Lung (tissue), 11 donors: ENCODE measurements at regions not wholly inside any gene's neighbourhood (a gene's known extent, or its start where the extent isn't known, plus 50 kb on each side); places are given as distances from the start of the nearest gene placed in this dataset.
A peak's percentile ranks its signal among the peaks of the same experiment; 100 is the strongest.

Source experiments
- ATAC-seq: fragments of 200-7000 bp; cut with Tn5 transposase; one replicate; pipeline ENCODE4 v1.9.1; 2020; ENCODE audit warnings: moderate number of reproducible peaks; ENCODE audit not compliant: insufficient read depth, low FRiP score
- DNase-seq, 3 donors: peaks; one replicate each; pipeline ENCODE4 v3.0.0-alpha.2; 2013 to 2017
- H3K27ac ChIP-seq, 2 donors: one replicate each; pipeline ENCODE4 v1.5.1; 2013; ENCODE audit warnings: mild to moderate bottlenecking in 2 of 2, moderate library complexity in 2 of 2, control low read depth in 1 of 2, inconsistent platforms in 1 of 2, low read depth in 1 of 2, low read length in 1 of 2
- H3K27me3 ChIP-seq, 3 donors: one replicate each; pipeline ENCODE4 v1.5.1; 2013; ENCODE audit warnings: low read length in 2 of 3; ENCODE audit not compliant: control insufficient read depth in 3 of 3, insufficient read depth in 3 of 3
- H3K36me3 ChIP-seq, 4 donors: one replicate each; pipeline ENCODE4 v1.5.1; 2013; ENCODE audit warnings: low read length in 4 of 4, mild to moderate bottlenecking in 1 of 4, moderate library complexity in 1 of 4; ENCODE audit not compliant: control insufficient read depth in 4 of 4, insufficient read depth in 4 of 4
- H3K4me1 ChIP-seq, 5 donors: one replicate each; pipeline ENCODE4 v1.5.1; 2013; ENCODE audit warnings: low read length in 5 of 5, mild to moderate bottlenecking in 2 of 5, moderate library complexity in 1 of 5; ENCODE audit not compliant: control insufficient read depth in 5 of 5, insufficient read depth in 5 of 5
- H3K4me3 ChIP-seq: one replicate; pipeline ENCODE4 v1.5.1; 2013; ENCODE audit warnings: mild to moderate bottlenecking, control low read depth, moderate library complexity
- H3K9ac ChIP-seq, 2 donors: one replicate each; pipeline ENCODE4 v1.5.1; 2013; ENCODE audit warnings: low read length in 2 of 2, control low read depth in 1 of 2; ENCODE audit not compliant: insufficient read depth in 1 of 2
- H3K9me3 ChIP-seq, 4 donors: one replicate each; pipeline ENCODE4 v1.5.1; 2013; ENCODE audit warnings: low read length in 3 of 4, mild to moderate bottlenecking in 1 of 4, moderate library complexity in 1 of 4; ENCODE audit not compliant: control insufficient read depth in 4 of 4, insufficient read depth in 3 of 4
- WGBS, 2 donors: extraction: QIAGEN DNeasy Blood & Tissue Kit; methylation state at CpG; one replicate each; pipeline ENCODE4 v1.1.7; 2013; 5-methylcytosine and 5-hydroxymethylcytosine counted together
- TF ChIP-seq, protein P1 (sequence below): IDR thresholded peaks from 2 replicates; pipeline ENCODE4 v1.5.1; 2012; ENCODE audit warnings: mild to moderate bottlenecking; ENCODE audit errors: control extremely low read depth, extremely low read depth
- donor health status: control.
- donor health status: control.
- donor health status: Bipolar disorder and iron deficiency.
- donor health status: healthy.
- donor health status: DM: yes; HTN: yes; CAD: no.

DNA sequence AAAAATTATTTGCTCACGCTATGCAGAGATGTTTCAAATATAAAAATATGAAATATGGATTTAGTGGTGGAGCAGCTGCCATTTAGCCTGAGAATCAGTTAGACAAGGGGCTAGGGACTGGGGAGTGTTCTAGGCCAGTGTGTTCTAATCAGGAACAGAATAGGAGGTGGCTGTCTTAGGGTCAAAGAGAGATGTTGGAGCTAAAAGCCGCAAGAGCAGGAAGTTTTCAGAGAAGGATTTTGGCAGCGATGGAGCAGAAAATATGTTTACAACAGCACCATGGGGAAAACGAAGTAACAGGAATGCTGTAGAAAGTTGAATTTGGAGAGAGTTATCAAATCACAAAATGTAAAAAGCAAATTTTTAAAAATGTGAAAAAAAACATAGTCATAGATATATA is 314.0 kb upstream of the SEMA3A start:
- WGBS, 2 donors = 73 to 82% methylated on average over 4 of the region's 4 CpGs
- H3K27ac ChIP-seq = no peak overlapping the region
- H3K4me1 ChIP-seq = no peaks in the 10 kb centered on the region
- H3K9ac ChIP-seq = no peak overlapping the region
- TF ChIP-seq, protein P1, sequence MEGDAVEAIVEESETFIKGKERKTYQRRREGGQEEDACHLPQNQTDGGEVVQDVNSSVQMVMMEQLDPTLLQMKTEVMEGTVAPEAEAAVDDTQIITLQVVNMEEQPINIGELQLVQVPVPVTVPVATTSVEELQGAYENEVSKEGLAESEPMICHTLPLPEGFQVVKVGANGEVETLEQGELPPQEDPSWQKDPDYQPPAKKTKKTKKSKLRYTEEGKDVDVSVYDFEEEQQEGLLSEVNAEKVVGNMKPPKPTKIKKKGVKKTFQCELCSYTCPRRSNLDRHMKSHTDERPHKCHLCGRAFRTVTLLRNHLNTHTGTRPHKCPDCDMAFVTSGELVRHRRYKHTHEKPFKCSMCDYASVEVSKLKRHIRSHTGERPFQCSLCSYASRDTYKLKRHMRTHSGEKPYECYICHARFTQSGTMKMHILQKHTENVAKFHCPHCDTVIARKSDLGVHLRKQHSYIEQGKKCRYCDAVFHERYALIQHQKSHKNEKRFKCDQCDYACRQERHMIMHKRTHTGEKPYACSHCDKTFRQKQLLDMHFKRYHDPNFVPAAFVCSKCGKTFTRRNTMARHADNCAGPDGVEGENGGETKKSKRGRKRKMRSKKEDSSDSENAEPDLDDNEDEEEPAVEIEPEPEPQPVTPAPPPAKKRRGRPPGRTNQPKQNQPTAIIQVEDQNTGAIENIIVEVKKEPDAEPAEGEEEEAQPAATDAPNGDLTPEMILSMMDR = no peak
- DNase-seq = peak in 2 of 3 donors; percentile 16 to 33
- H3K4me3 ChIP-seq = no peak overlapping the region
- H3K27me3 ChIP-seq = no peaks in the 10 kb centered on the region
- peaks cover 0 to 3% (median 0%) of the 10 kb centered on the region in 4 donors for H3K9me3 ChIP-seq
- H3K36me3 ChIP-seq = no peaks in the 10 kb centered on the region
- ATAC-seq = no peak

DNA sequence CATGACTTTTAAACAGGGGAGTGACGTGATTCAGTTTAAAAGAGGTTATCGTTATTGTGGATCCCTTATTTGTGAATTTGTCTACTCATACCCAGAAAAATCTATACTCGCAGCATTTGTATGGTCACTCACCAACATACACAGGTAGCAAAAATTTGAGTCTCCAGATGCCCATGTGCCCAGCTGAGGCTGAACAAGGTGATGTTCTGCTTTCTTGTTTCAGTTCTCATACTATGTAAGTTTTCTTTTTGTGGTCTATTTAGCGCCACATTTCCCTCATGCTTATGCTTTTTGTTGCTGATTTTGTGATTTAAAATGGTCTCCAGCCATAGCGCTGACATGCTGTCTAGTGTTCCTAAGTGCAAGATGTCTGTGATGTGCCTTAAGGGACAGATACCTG is 312.9 kb upstream of the SEMA3A start:
- H3K9me3 ChIP-seq = peaks cover 0 to 3% (median 0%) of the 10 kb centered on the region in 4 donors
- 93 to 94% methylated on average over 5 of the region's 5 CpGs for WGBS, 2 donors
- H3K27ac ChIP-seq = no peak overlapping the region
- ATAC-seq (no peak), DNase-seq (no peak)
- no peaks in the 10 kb centered on the region for H3K27me3 ChIP-seq
- no peaks in the 10 kb centered on the region for H3K4me1 ChIP-seq
- TF ChIP-seq, protein P1 = no peak
- H3K36me3 ChIP-seq = no peaks in the 10 kb centered on the region
- H3K9ac ChIP-seq = no peak overlapping the region
- H3K4me3 ChIP-seq = no peak overlapping the region

DNA sequence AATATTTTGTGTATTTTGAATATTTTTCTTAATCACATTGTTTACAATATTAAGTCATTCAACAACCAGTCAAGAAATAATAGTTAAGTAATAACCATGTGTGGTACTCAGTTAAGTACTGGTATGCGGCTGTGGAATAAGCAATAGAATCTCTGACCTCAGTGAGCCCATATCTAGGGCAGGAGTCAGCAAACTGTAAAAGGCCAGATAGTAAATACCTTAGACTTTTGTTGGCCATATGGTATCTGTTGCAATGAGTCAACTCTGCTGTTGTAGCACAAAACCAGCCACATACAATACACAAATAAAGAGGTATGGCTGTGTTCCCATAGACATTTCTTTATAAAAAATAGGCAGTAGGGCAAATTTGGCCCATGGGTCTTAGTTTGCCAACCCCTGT is 311.6 kb upstream of the SEMA3A start:
- Histone ChIP-seq H3K27me3 (no peaks in the 10 kb centered on the region), H3K4me3 (no peak overlapping the region), H3K36me3 (no peaks in the 10 kb centered on the region), H3K9ac (no peak overlapping the region), H3K27ac (no peak overlapping the region), H3K9me3 (peaks cover 0 to 3% (median 0%) of the 10 kb centered on the region in 4 donors), H3K4me1 (no peaks in the 10 kb centered on the region)
- TF ChIP-seq, protein P1 = no peak
- 94 to 95% methylated on average over 1 of the region's 1 CpG for WGBS, 2 donors
- ATAC-seq (no peak), DNase-seq (no peak)

DNA sequence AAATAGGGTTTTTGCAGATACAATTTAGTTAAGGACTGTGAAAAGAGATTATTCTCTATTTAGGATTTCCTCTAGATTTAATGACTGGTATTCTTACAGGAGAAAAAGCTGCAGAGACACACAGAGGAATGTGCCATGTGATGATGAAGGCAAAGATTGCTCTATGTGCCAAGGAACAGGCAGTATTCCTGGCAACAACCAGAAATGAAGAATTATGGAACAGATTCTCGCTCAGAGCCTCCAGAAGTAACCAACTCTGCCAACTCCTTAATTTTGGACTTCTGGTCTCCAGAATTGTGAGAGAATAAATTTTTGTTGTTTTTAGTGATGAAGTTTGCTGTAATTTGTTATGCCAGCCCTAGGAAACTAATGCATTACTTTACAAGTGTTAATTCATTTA is 307.6 kb upstream of the SEMA3A start:
- TF ChIP-seq, protein P1 = no peak
- ATAC-seq (no peak), DNase-seq (no peak)
- Histone ChIP-seq H3K36me3 (no peaks in the 10 kb centered on the region), H3K4me1 (no peaks in the 10 kb centered on the region), H3K9ac (no peak overlapping the region), H3K27ac (no peak overlapping the region), H3K9me3 (no peaks in the 10 kb centered on the region), H3K27me3 (no peaks in the 10 kb centered on the region), H3K4me3 (no peak overlapping the region)
- WGBS, 2 donors = 78 to 88% methylated on average over 1 of the region's 1 CpG
